ENCODE measurements at regions not wholly inside any gene's neighbourhood (a gene's known extent, or its start where the extent isn't known, plus 50 kb on each side); places are given as distances from the start of the nearest gene placed in this dataset.

DNA sequence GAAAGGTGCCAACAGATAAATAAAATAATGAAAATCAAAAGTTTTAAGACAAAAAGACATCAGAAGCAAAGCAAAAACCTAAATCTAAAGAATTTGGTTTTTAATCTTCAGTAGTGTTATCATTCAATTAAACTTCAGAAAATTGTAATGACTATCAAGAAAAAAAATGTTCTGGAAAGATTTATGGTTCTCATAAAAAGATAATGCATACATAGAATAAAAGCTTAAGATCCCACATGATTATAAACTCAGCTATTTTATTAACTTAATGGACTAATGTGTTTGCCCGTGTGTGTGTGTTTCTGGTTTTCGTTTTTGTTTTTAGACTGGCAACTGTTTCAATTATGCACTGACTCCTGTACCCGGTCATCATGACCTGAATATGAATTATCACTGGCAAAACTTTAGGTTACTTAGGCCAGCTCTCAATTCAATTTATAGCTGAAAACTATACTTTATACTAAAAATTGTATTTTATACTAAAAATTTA is 217.5 kb upstream of the DKK2 start:
- TF ChIP-seq, protein P1, sequence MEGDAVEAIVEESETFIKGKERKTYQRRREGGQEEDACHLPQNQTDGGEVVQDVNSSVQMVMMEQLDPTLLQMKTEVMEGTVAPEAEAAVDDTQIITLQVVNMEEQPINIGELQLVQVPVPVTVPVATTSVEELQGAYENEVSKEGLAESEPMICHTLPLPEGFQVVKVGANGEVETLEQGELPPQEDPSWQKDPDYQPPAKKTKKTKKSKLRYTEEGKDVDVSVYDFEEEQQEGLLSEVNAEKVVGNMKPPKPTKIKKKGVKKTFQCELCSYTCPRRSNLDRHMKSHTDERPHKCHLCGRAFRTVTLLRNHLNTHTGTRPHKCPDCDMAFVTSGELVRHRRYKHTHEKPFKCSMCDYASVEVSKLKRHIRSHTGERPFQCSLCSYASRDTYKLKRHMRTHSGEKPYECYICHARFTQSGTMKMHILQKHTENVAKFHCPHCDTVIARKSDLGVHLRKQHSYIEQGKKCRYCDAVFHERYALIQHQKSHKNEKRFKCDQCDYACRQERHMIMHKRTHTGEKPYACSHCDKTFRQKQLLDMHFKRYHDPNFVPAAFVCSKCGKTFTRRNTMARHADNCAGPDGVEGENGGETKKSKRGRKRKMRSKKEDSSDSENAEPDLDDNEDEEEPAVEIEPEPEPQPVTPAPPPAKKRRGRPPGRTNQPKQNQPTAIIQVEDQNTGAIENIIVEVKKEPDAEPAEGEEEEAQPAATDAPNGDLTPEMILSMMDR (IDR thresholded peaks at IDR 0.05; ENCODE audit: control extremely low read depth, extremely low read depth, low read depth, missing control alignments) = no peak
- DNase-seq (ENCODE audit: extremely low spot score) = no peak
- CTCF ChIA-PET = interaction anchor here (1.0 to 1.7 kb wide), 4 partner anchors 11 to 20 kb away, joined by 3 to 7 read pairs (median 4); no protein-coding TSS in a partner anchor
- POLR2A ChIA-PET = no interaction called here

DNA sequence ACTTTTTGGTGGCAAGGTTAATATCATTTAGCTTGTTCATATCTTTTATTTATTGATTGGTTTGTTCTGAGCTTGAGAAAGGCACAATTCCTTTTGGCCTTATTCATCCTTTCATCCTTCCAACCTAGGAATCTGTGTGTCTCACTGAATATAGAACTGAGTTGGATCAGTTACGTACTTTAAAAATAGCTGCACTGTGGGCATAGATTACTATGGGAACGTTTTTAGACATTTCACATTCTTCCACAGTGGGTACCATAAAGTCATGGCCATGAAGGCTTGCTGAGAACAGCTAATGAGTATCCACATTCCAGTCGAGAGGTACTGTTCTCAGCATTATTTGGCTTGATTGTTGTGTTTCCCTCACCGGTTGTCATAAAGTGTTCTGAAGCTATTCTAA is 217.0 kb upstream of the DKK2 start:
- ChIA-PET CTCF (interaction anchor here (0.9 to 1.7 kb wide), 5 partner anchors 10 to 70 kb away, joined by 3 to 7 read pairs (median 4); no protein-coding TSS in a partner anchor), POLR2A (no interaction called here)
- no peak for DNase-seq (ENCODE audit: extremely low spot score)
- TF ChIP-seq, protein P1 (IDR thresholded peaks at IDR 0.05; ENCODE audit: control extremely low read depth, extremely low read depth, low read depth, missing control alignments) = no peak

DNA sequence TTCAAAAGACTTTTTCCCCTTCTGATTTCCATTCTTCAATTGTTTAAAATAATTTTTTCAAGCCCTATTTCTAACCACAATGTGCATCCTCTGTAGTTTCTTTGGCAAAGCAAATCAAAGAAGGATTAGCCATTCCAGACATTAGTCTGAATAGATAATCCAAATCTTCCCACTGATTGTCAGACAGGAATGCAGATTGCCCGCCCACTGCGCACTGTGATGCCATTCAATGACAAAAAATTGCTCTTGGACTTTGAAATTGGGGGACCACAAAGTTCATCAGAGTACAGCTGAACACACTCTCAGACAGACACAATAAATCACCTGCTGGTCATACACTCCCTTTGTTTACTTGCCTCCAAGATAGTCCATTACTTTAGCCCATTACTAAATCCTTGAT is 216.5 kb upstream of the DKK2 start:
- TF ChIP-seq, protein P1 (IDR thresholded peaks at IDR 0.05; ENCODE audit: control extremely low read depth, extremely low read depth, low read depth, missing control alignments) = no peak
- POLR2A ChIA-PET = no interaction called here
- DNase-seq (ENCODE audit: extremely low spot score) = no peak
- CTCF ChIA-PET = interaction anchor here (0.9 to 1.7 kb wide), 5 partner anchors 9 to 70 kb away, joined by 3 to 7 read pairs (median 4); no protein-coding TSS in a partner anchor

DNA sequence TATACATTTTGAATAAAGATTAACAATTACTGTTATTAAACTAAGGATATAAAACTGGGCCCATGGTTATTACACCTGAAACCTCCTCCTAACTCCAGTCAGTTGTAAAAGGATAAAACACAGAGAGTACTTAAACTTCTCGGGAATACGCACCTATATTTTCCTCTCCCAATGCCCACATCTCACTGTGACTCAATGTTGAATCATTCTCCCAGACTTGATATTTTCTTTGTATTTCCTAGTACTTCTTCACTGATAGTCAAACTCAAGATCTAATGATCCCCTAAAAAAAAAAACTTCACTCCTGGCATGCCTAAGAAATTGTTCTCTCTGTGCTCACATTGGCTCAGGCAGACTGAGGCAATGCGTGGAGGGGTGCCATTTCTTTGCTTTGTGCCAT is 212.5 kb upstream of the DKK2 start:
- TF ChIP-seq, protein P1 (IDR thresholded peaks at IDR 0.05; ENCODE audit: control extremely low read depth, extremely low read depth, low read depth, missing control alignments) = no peak
- ChIA-PET POLR2A (no interaction called here), CTCF (interaction anchor here (0.7 kb wide), 1 partner anchor 14 kb away, joined by 3 read pairs; no protein-coding TSS in a partner anchor)
- DNase-seq (ENCODE audit: extremely low spot score) = no peak

DNA sequence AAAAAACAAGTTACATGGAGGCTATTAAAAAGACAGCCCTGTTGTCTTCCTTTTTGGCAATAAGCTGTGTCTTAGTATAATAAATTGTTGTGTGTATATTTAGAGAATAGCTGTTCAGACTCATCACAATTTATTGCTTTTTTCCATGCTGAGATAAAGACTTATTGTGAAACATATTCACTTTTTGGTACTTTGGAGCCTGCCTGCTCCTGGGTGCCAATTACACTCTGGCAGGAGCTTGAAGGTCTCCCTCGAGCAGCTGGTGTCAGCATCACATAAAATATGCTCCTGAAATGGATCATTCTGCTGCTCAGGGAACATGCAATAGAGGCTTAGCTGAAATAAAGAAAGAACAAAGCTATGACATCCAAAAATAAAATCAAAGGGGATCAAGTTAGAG is 211.6 kb upstream of the DKK2 start:
- ChIA-PET POLR2A (no interaction called here), CTCF (interaction anchor here (0.7 kb wide), 1 partner anchor 13 kb away, joined by 3 read pairs; no protein-coding TSS in a partner anchor)
- TF ChIP-seq, protein P1 (IDR thresholded peaks at IDR 0.05; ENCODE audit: control extremely low read depth, extremely low read depth, low read depth, missing control alignments) = no peak
- DNase-seq (ENCODE audit: extremely low spot score) = no peak

DNA sequence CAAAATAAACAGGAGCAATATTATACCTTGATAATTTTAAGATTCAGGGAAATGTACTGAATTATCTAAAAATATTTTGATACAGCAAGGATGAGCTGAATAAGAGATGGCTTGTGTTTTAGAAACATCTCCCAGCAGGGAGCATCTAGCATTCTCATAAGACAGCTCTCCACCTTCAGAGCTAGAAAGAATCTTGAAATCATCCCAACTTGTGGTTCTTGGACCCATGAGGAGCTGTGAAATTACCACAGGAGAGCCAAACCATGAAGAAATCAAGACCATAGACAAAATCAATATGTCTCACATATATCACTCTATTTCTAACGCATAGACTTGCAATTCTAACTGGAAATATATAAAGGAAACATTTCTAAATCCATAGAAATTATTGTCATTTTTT is 210.6 kb upstream of the DKK2 start:
- no peak for DNase-seq (ENCODE audit: extremely low spot score)
- CTCF ChIA-PET = interaction anchor here (1.1 kb wide), 1 partner anchor 9 kb away, joined by 3 read pairs; no protein-coding TSS in a partner anchor
- TF ChIP-seq, protein P1 (IDR thresholded peaks at IDR 0.05; ENCODE audit: control extremely low read depth, extremely low read depth, low read depth, missing control alignments) = no peak
- POLR2A ChIA-PET = no interaction called here
